GM23338 (cell line): ENCODE measurements at regions not wholly inside any gene's neighbourhood (a gene's known extent, or its start where the extent isn't known, plus 50 kb on each side); places are given as distances from the start of the nearest gene placed in this dataset.

Source experiments
- ATAC-seq: fragments of 200-7000 bp; cut with Tn5 transposase; 3 replicates; pipeline ENCODE4 v1.9.1; 2020
- DNase-seq: peaks from one replicate; pipeline ENCODE4 v3.0.0-alpha.2; 2015; ENCODE audit warnings: low spot score
- H2AFZ ChIP-seq: fragments of 200-600 bp; sonication (generic); 2 replicates; pipeline ENCODE4 v1.8.0; 2016; ENCODE audit warnings: antibody characterized with exemption, mild to moderate bottlenecking, moderate library complexity
- H3F3A ChIP-seq: fragments of 200-600 bp; sonication (generic); replicated peaks from 2 replicates; pipeline ENCODE4 v1.8.0; 2017; ENCODE audit warnings: antibody characterized with exemption, mixed run types, low read depth
- H3K27ac ChIP-seq: fragments of 200-600 bp; sonication (generic); 2 replicates; pipeline ENCODE4 v1.6.1; 2016; ENCODE audit warnings: low read depth
- H3K27me3 ChIP-seq: fragments of 200-600 bp; sonication (generic); 2 replicates; pipeline ENCODE4 v1.8.0; 2016; ENCODE audit warnings: mild to moderate bottlenecking, mixed run types, moderate library complexity; ENCODE audit not compliant: insufficient read depth
- H3K36me3 ChIP-seq: fragments of 200-600 bp; sonication (generic); 2 replicates; pipeline ENCODE4 v1.8.0; 2016; ENCODE audit warnings: mild to moderate bottlenecking; ENCODE audit not compliant: insufficient read depth
- H3K4me1 ChIP-seq: fragments of 200-600 bp; sonication (generic); 2 replicates; pipeline ENCODE4 v1.8.0; 2016; ENCODE audit warnings: mild to moderate bottlenecking, moderate library complexity; ENCODE audit not compliant: insufficient read depth
- H3K4me2 ChIP-seq: fragments of 200-600 bp; sonication (generic); 2 replicates; pipeline ENCODE4 v1.7.1; 2017; ENCODE audit warnings: mixed run types
- H3K4me3 ChIP-seq: fragments of 200-600 bp; sonication (generic); 2 replicates; pipeline ENCODE4 v1.6.1; 2016; ENCODE audit warnings: mixed run types
- H3K79me2 ChIP-seq: fragments of 200-600 bp; sonication (generic); replicated peaks from 2 replicates; pipeline ENCODE4 v1.8.0; 2017; ENCODE audit warnings: mild to moderate bottlenecking; ENCODE audit not compliant: insufficient read depth
- H3K9me2 ChIP-seq: fragments of 200-600 bp; sonication (generic); 2 replicates; pipeline ENCODE4 v1.8.0; 2017; ENCODE audit not compliant: insufficient read depth
- H4K20me1 ChIP-seq: fragments of 200-600 bp; sonication (generic); replicated peaks from 2 replicates; pipeline ENCODE4 v1.8.0; 2017; ENCODE audit warnings: mild to moderate bottlenecking; ENCODE audit not compliant: insufficient read depth
- H3K27ac Mint-ChIP-seq: 2 replicates; pipeline ENCODE4 v1.8.0; 2020; ENCODE audit warnings: inconsistent platforms, mild to moderate bottlenecking, moderate library complexity, mixed read lengths
- H3K27me3 Mint-ChIP-seq: 3 replicates; pipeline ENCODE4 v1.8.0; 2022; ENCODE audit warnings: low read depth, mild to moderate bottlenecking, moderate library complexity, mixed read lengths, inconsistent platforms; ENCODE audit not compliant: insufficient read depth, poor library complexity
- H3K36me3 Mint-ChIP-seq: 3 replicates; pipeline ENCODE4 v1.8.0; 2021; ENCODE audit warnings: low read depth, mild to moderate bottlenecking, inconsistent platforms, moderate library complexity, mixed read lengths
- H3K4me1 Mint-ChIP-seq: 3 replicates; pipeline ENCODE4 v1.8.0; 2020; ENCODE audit warnings: mild to moderate bottlenecking, inconsistent platforms, mixed read lengths
- H3K4me3 Mint-ChIP-seq: 3 replicates; pipeline ENCODE4 v1.8.0; 2021; ENCODE audit warnings: moderate library complexity, mild to moderate bottlenecking, inconsistent platforms, mixed read lengths
- H3K9me3 Mint-ChIP-seq: 3 replicates; pipeline ENCODE4 v1.8.0; 2020; ENCODE audit warnings: moderate library complexity, mild to moderate bottlenecking, inconsistent platforms, mixed read lengths
- CREB1 ChIP-seq: fragments of 250-450 bp; sonication (Bioruptor Pico); IDR thresholded peaks from 2 replicates; pipeline ENCODE4 v1.5.0; 2020; ENCODE audit warnings: low read depth, mild to moderate bottlenecking, moderate library complexity
- CTCF ChIP-seq, 2 experiments: fragments of 200-600 bp in 1 of 2; sonication (generic) in 1 of 2; conservative IDR thresholded peaks; 2 replicates each; pipeline versions ENCODE4 v1.5.1 to v1.6.1; 2016 to 2017; ENCODE audit warnings: antibody characterized with exemption in 2 of 2, low read depth in 2 of 2, mild to moderate bottlenecking in 2 of 2, moderate library complexity in 1 of 2
- EZH2 ChIP-seq: fragments of 200-600 bp; sonication (generic); IDR thresholded peaks from one replicate; pipeline ENCODE4 v1.8.0; 2017; ENCODE audit warnings: antibody characterized with exemption, mild to moderate bottlenecking, low read depth; ENCODE audit not compliant: unreplicated experiment
- EZH2phosphoT487 ChIP-seq: fragments of 200-600 bp; sonication (generic); IDR thresholded peaks from one replicate; pipeline ENCODE4 v1.8.1; 2018; ENCODE audit warnings: antibody characterized with exemption; ENCODE audit not compliant: unreplicated experiment
- JUNB ChIP-seq: IDR thresholded peaks from one replicate; pipeline ENCODE4 v1.6.1; 2016; ENCODE audit warnings: antibody characterized with exemption; ENCODE audit not compliant: unreplicated experiment
- NANOG ChIP-seq: IDR thresholded peaks from 2 replicates; pipeline ENCODE4 v1.6.1; 2016; ENCODE audit warnings: antibody characterized with exemption, borderline replicate concordance
- POLR2AphosphoS5 ChIP-seq: IDR thresholded peaks from 2 replicates; pipeline ENCODE4 v1.6.1; 2016; ENCODE audit warnings: antibody characterized with exemption, low read depth
- REST ChIP-seq: IDR thresholded peaks from one replicate; pipeline ENCODE4 v1.6.1; 2018; ENCODE audit warnings: antibody characterized with exemption; ENCODE audit not compliant: unreplicated experiment
- STAT1 ChIP-seq: IDR thresholded peaks from one replicate; pipeline ENCODE4 v1.6.1; 2016; ENCODE audit warnings: antibody characterized with exemption; ENCODE audit not compliant: unreplicated experiment
- ZNF331 ChIP-seq: fragments of 250-450 bp; sonication (Bioruptor Pico); IDR thresholded peaks from 2 replicates; pipeline ENCODE4 v1.5.0; 2020; ENCODE audit warnings: low read depth, mild to moderate bottlenecking, moderate library complexity
- ZNF462 ChIP-seq: fragments of 250-450 bp; sonication (Bioruptor Pico); IDR thresholded peaks from 2 replicates; pipeline ENCODE4 v1.5.0; 2020; ENCODE audit warnings: mild to moderate bottlenecking, moderate library complexity

GRCh38 chr7:86212976-86213375 is 430.7 kb upstream of the GRM3 start:
- Mint-ChIP-seq H3K4me3 (no peak overlapping the region), H3K27ac (no peak overlapping the region), H3K9me3 (no peaks in the 10 kb centered on the region), H3K4me1 (no peaks in the 10 kb centered on the region), H3K36me3 (no peaks in the 10 kb centered on the region), H3K27me3 (no peaks in the 10 kb centered on the region)
- no peaks in the 10 kb centered on the region for H3K36me3 ChIP-seq
- H3K27ac ChIP-seq, result no peak overlapping the region
- H3K4me2 ChIP-seq, result no peak overlapping the region
- H2AFZ ChIP-seq, result no peak overlapping the region
- TF ChIP-seq STAT1 (no peak), ZNF331 (CRISPR knock-in tag) (no peak), NANOG (no peak)
- H4K20me1 ChIP-seq, result no peaks in the 10 kb centered on the region
- H3F3A ChIP-seq, result no peaks in the 10 kb centered on the region
- H3K4me3 ChIP-seq, result no peak overlapping the region
- DNase-seq (no peak), ATAC-seq (no peak)
- no peaks in the 10 kb centered on the region for H3K79me2 ChIP-seq
- no peaks in the 10 kb centered on the region for H3K4me1 ChIP-seq
- no peaks in the 10 kb centered on the region for H3K9me2 ChIP-seq
- H3K27me3 ChIP-seq, result no peaks in the 10 kb centered on the region

- no peak for DNase-seq
- no peak overlapping the region for H3K27ac ChIP-seq
- no peak overlapping the region for H3K27ac Mint-ChIP-seq
- no peak for TF ChIP-seq CTCF (conservative IDR thresholded peaks at IDR 0.05; ENCODE audit: low read depth in 2 of 2)
- no peak for TF ChIP-seq EZH2phosphoT487
- no peak for TF ChIP-seq ZNF462 (CRISPR knock-in tag)
- TF ChIP-seq STAT1, result no peak
- TF ChIP-seq ZNF331 (CRISPR knock-in tag), result no peak
- no peak for TF ChIP-seq EZH2
- TF ChIP-seq CREB1 (CRISPR knock-in tag), result no peak
- no peak for TF ChIP-seq POLR2AphosphoS5
- TF ChIP-seq REST, result no peak
- TF ChIP-seq JUNB, result no peak
Observed at GRCh38 chr7:86209036-86209435, 434.7 kb upstream of the GRM3 start.

More at GRCh38 chr7:86209036-86209435, 434.7 kb upstream of the GRM3 start:
- no peak overlapping the region for H3K4me3 Mint-ChIP-seq
- Histone ChIP-seq H3K36me3 (no peaks in the 10 kb centered on the region), H4K20me1 (no peaks in the 10 kb centered on the region), H3K4me1 (no peaks in the 10 kb centered on the region), H3K4me2 (no peak overlapping the region), H3K4me3 (no peak overlapping the region), H3K79me2 (no peaks in the 10 kb centered on the region), H3F3A (no peaks in the 10 kb centered on the region), H3K27me3 (no peaks in the 10 kb centered on the region), H3K9me2 (no peaks in the 10 kb centered on the region), H2AFZ (no peak overlapping the region)
- no peaks in the 10 kb centered on the region for H3K9me3 Mint-ChIP-seq
- no peaks in the 10 kb centered on the region for H3K27me3 Mint-ChIP-seq
- no peaks in the 10 kb centered on the region for H3K4me1 Mint-ChIP-seq
- H3K36me3 Mint-ChIP-seq, result peaks cover 3% of the 10 kb centered on the region; the same call in 1 of the 3 replicates
- ATAC-seq, result no peak
